ENCODE measurements at regions not wholly inside any gene's neighbourhood (a gene's known extent, or its start where the extent isn't known, plus 50 kb on each side); places are given as distances from the start of the nearest gene placed in this dataset.

- Histone ChIP-seq H3K27me3 (ENCODE audit: control insufficient read depth, insufficient read depth, low read length) (no peaks in the 10 kb centered on the region), H3K4me3 (ENCODE audit: low read depth, low read length) (no peak overlapping the region), H3K36me3 (ENCODE audit: control insufficient read depth, insufficient read depth, low read length) (no peaks in the 10 kb centered on the region)
- TF ChIP-seq CTCF (IDR thresholded peaks at IDR 0.05; ENCODE audit: insufficient read depth, low read length, poor library complexity, severe bottlenecking) = no peak
- no peak for DNase-seq (ENCODE audit: low read depth)
These were observed 218.0 kb upstream of the PREP start for GRCh38 chr6:105620878-105621277.

GRCh38 chr6:105619971-105620741 is 217.3 kb upstream of the PREP start:
- Histone ChIP-seq H3K27me3 (ENCODE audit: control insufficient read depth, insufficient read depth, low read length) (no peaks in the 10 kb centered on the region), H3K4me3 (ENCODE audit: low read depth, low read length) (no peak overlapping the region), H3K36me3 (ENCODE audit: control insufficient read depth, insufficient read depth, low read length) (no peaks in the 10 kb centered on the region)
- TF ChIP-seq CTCF (IDR thresholded peaks at IDR 0.05; ENCODE audit: insufficient read depth, low read length, poor library complexity, severe bottlenecking) = no peak
- DNase-seq (ENCODE audit: low read depth) = no peak

DNA sequence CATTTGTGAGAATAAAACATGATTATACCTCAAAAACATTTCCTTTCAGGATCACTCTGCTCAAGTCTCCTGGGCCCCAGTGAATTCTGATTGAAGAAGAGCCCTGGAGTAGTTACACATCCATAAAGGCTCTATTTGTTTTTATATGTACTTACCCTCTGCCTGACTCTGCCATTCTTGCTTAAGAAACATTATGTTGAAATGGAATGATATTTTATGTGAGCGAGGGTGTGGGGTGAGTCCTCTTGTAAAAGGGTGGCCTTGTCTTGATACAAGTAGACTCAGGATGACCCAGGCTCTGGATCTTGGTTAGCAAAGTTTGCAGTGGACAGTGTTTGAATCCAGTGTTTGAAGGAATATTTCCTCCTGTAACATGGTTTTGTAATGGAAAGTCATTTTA is 215.4 kb upstream of the PREP start:
- Histone ChIP-seq H3K4me3 (ENCODE audit: low read depth, low read length) (no peak overlapping the region), H3K27me3 (ENCODE audit: control insufficient read depth, insufficient read depth, low read length) (no peaks in the 10 kb centered on the region), H3K36me3 (ENCODE audit: control insufficient read depth, insufficient read depth, low read length) (no peaks in the 10 kb centered on the region)
- DNase-seq (ENCODE audit: low read depth) = no peak
- no peak for TF ChIP-seq CTCF (IDR thresholded peaks at IDR 0.05; ENCODE audit: insufficient read depth, low read length, poor library complexity, severe bottlenecking)

DNA sequence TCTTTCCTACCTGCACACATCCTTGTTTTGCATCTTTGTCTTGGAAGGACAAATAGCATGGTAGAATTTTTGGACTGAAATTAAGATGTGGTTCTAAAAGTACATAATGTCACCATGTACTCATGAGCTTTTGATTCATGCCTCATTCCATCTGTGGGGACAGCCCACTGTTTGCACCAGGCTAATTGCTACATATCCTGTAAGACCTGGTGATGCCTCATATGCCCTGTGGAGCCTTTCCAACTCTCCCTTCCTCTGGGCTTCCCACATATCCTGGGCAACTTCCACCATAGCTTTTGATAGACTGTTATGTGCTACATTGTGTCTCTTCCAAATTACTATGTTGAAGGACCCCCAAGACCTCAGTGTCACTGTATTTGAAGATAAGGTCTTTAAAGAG is 213.6 kb upstream of the PREP start:
- DNase-seq (ENCODE audit: low read depth) = no peak
- no peak for TF ChIP-seq CTCF (IDR thresholded peaks at IDR 0.05; ENCODE audit: insufficient read depth, low read length, poor library complexity, severe bottlenecking)

GRCh38 chr6:105611606-105612005 is 208.7 kb upstream of the PREP start:
- TF ChIP-seq CTCF (IDR thresholded peaks at IDR 0.05; ENCODE audit: insufficient read depth, low read length, poor library complexity, severe bottlenecking) = no peak
- H3K4me3 ChIP-seq (ENCODE audit: low read depth, low read length) = no peak overlapping the region
- H3K36me3 ChIP-seq (ENCODE audit: control insufficient read depth, insufficient read depth, low read length) = no peaks in the 10 kb centered on the region
- DNase-seq (ENCODE audit: low read depth) = no peak
- no peaks in the 10 kb centered on the region for H3K27me3 ChIP-seq (ENCODE audit: control insufficient read depth, insufficient read depth, low read length)

More for the DNA sequence above, 213.6 kb upstream of the PREP start:
- H3K36me3 ChIP-seq (ENCODE audit: control insufficient read depth, insufficient read depth, low read length) = no peaks in the 10 kb centered on the region
- no peaks in the 10 kb centered on the region for H3K27me3 ChIP-seq (ENCODE audit: control insufficient read depth, insufficient read depth, low read length)
- no peak overlapping the region for H3K4me3 ChIP-seq (ENCODE audit: low read depth, low read length)
